Vagina (tissue), 2 donors: ENCODE measurements at regions not wholly inside any gene's neighbourhood (a gene's known extent, or its start where the extent isn't known, plus 50 kb on each side); places are given as distances from the start of the nearest gene placed in this dataset.
"Not testable (repeated sequence)": the region's sequence is repeated elsewhere in the genome, so short reads cannot be mapped to it uniquely, and the experiment has no call there.

Source experiments
- CTCF ChIP-seq, 3 experiments: fragments of 450-650 bp in 2 of 3; fragments of 200-600 bp in 1 of 3; sonication (generic) in 1 of 3; IDR thresholded peaks; one replicate each; pipeline ENCODE4 v1.5.1; 2017 to 2019; ENCODE audit warnings: antibody characterized with exemption in 3 of 3, mild to moderate bottlenecking in 2 of 3, moderate library complexity in 2 of 3
- POLR2A ChIP-seq, 2 donors: fragments of 450-650 bp; IDR thresholded peaks; one replicate each; pipeline ENCODE4 v1.6.1; 2017; ENCODE audit warnings: antibody characterized with exemption in 2 of 2, mild to moderate bottlenecking in 2 of 2, moderate library complexity in 2 of 2

DNA sequence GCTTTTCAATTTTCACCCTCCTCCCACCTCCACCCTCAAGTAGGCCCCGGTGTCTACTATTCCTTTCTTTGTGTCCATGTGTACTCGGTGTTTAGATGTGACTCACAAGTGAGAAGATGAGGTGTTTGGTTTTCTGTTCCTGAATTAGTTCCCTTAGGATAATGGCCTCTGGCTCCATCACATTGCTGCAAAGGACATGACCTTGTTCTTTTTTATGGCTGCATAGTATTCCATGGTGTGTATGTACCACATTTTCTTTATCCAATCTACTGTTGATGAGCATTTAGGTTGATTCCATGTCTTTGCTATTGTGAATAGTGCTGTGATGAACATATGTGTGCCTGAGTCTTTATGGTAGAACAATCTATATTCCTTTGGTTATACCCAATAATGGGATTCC, 125.1 kb upstream of the RAB18 start:
- not testable (repeated sequence) for TF ChIP-seq CTCF, POLR2A (IDR thresholded peaks at IDR 0.05)
